HG03175 (cell line): ENCODE measurements at regions not wholly inside any gene's neighbourhood (a gene's known extent, or its start where the extent isn't known, plus 50 kb on each side); places are given as distances from the start of the nearest gene placed in this dataset.

Experiments
- ATAC-seq: cut with Tn5 transposase; IDR thresholded peaks from one replicate; pipeline ENCODE4 v1.9.1; 2021; ENCODE audit warnings: mild to moderate bottlenecking, moderate library complexity; ENCODE audit not compliant: unreplicated experiment

DNA sequence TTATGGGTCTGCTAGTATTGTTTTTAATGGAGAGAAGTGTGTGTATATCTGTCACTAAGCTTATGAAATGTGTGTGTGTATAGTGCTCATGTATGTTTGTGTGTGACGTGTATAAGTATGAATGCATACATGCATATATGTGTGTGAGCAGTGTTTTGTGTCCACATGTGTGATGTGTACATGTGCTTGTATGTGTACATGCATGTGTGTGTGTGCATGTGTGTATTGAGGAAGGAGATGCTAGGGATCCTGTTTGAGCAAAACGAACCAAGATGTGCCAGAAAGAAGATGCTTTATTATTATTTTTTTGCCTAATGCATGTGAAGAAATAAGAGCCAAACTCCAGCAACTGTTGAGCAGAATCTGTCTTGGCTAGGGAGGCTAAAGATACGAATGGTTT, 301.3 kb upstream of the SKOR2 start:
- ATAC-seq = no peak

DNA sequence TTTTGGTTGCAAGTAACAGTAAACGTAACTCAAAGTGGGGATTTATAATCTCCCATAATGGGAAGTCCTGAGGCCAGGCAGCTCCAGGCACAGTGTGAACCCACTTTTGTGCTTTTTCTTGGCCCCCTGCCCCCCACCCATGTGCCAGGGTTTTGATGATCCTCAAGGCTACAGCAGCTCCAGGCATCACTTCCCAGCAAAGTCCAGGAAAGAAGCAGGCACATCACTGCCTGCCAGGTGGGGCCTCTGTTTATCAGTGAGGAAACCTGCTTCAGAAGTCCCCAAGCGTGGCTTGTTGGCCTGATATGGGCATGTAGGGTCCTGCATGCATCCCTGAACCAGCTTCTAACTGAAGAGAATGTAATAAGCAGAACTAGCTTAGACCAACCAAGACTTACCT, 299.2 kb upstream of the SKOR2 start:
- no peak for ATAC-seq

DNA sequence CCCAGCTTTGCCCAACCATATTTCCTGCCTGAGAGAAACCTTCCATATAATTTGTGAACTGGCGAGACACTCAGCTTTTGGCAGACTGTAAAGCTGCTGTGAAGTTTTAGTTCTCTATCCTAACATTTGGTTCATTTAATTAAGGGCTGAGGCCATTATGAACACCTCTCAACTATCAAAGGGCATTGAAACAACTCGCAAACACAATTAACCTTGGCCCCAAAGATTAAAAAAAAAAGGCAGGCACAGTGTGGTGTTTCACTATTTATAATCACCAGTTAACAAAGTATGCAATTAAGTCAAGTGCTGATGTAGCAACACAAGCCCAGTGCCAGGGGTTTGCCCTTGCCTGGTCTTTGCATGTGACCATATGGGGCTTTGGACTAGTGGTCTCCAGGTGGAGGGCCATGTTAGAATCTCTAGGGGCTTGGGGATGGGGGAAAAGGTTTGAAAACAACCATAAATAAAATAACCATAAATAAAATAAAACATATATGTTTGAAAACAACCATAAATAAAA, 297.6 kb upstream of the SKOR2 start:
- ATAC-seq = no peak

DNA sequence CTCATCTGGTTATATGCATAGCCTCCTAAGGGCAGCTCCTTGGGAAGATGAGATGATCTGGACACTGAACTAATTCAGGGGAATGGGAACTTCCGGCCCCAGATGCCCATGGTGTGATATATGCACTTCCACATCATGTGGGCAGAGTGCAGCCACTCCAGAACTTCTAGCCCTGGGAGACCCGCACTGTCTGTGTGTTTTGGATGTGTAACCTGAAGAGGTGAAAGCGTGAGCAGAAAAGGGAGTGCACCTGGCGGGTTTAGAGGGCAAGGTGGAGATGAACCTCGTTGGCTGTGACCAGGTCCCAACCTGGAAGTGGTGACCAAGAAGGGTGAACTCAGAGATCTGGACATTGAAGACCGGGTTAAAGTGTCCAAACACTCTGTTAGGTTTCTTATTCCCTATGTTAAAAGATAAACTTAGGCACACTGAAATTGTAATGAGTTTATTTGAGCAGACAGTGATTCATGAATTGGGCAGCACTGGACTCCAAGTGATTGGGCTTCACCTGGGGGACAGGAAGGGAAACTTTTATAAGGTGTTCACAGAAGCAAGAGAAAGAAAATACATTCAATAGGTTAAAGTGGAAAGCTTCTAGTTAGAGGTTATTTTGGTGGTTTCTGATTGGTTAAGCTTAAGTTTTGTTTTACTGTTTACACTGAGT, 296.2 kb upstream of the SKOR2 start:
- ATAC-seq = no peak

DNA sequence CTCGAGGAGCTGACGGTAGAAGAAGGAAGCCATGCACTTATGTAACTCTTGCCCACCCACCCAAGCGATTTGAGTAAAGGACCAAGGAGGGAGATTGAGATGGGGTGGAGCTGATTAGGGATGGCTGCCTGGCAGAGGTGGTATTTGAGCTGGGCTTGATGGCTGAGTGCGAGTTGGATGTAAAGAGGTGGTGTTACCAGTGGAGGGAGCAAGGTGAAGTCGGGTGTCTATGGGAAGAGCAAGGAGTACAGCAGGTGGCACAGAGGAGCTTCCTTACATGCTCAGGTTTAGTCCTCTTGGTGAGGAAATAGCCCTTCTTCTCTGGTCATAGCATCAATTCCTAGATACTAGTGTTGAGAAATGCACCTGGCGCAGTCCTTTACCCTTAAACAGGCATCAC, 294.2 kb upstream of the SKOR2 start:
- ATAC-seq = no peak

DNA sequence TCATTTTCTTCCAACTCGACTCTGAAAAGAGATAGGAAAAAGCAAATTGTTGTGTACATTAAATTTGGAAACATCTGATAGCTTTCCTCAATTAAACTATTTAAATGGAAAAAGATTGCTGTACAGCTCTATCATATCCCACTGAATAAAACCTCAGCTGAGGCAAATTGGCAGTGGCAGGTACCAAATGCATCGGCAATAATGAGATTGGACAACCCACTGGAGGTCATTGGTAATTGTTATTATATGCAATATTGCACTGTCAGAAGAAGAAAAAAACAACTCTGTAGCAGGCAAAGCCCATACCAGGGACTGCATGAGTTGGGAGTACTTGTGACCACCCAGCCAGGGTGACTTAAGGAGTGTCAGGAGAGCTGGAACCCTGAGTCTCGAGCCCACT, 291.6 kb upstream of the SKOR2 start:
- ATAC-seq = no peak

DNA sequence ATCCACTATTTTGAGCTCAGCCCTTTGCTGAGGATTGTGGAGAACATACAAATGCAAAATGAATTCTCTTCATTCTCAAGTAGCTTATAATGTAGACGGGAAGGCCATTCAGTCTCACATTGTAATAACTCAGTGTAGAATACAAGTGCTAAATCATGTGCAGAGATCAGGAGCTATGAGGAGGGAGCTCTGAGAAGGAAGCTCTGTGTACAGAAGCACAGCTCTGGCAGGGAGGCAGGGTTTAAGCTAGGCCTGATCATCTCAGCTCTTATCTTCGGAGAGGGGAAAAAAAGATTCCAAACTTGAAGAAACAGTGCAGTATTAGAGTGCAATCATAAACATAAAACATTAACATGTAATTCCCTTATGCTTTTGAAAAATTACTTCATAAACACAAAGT, 291.1 kb upstream of the SKOR2 start:
- ATAC-seq = no peak

DNA sequence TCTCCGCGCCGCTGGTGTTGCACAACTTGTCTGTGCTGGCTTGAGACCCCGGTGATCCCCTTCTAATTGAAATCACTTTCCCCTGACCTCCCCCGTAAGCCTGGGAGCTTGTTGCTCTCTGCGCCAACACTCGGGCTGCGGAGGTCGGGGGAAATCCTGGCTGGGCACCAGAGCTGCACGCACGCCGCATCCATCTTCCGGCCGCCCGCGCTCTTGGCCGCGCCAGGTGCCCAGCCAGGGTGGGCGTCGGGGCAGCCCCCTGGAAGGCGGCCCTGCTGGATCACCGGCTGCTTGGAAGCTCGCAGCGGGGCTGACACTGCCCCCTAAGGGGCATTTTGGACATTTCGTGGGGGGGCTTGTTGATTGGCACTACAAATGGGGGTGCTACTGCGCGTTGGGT, 280.3 kb upstream of the SKOR2 start:
- no peak for ATAC-seq

DNA sequence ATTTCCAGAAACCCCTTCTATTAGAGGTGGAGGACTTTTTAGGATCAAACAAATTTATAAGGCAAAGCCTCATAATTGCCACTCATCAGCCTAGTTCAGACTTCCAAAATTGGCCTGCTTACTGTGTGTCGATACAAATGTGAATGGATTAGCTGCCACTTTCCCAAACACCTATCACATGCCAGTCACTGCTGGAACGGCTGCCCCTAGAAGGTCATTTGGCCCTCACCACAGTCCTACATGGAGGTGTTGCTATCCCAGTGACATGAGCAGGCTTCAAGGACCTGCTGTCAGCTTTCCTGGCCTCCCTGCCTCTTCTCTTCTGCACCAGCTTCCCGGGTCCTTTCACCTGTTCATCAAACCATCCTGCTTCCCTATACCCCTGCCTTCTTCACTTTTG, 279.2 kb upstream of the SKOR2 start:
- no peak for ATAC-seq

DNA sequence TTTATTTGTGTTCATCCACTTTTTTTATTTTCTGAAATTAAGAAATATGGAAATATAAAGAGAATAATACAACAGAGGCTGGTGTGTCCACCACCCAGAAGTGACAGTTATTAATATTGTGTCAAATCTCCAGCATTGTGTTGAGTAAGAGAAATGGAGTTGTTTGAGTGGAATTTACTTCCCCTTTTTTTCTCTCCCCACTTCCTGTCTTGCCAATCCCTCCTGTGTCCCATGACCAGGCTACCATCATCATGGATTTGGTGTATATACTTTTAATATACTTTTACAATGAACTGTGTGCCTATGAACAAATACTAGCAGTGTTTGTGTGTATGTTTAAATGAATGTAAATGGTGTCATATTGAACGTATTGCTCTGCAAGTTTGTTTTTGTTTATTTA, 276.9 kb upstream of the SKOR2 start:
- ATAC-seq = no peak

DNA sequence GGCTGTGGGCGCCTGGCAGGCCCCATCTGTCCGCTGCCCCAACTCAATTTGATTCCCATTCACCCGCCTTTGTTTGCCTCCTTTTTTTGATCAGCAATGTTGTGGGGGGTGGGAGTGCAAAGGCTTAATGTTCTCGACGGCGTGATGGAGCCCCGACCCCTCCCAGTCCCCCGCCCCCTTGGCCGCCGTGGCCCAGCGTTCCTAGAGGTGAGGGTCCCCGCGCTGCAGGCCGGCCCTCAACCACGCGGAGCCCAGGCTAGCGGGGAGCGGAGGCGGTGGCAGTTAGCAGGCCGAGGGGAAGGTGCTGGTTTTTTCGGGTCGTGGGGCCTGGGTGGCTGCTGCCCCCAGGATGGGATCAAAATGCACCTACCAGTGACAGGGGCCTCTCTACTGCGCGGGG, 274.7 kb upstream of the SKOR2 start:
- no peak for ATAC-seq

DNA sequence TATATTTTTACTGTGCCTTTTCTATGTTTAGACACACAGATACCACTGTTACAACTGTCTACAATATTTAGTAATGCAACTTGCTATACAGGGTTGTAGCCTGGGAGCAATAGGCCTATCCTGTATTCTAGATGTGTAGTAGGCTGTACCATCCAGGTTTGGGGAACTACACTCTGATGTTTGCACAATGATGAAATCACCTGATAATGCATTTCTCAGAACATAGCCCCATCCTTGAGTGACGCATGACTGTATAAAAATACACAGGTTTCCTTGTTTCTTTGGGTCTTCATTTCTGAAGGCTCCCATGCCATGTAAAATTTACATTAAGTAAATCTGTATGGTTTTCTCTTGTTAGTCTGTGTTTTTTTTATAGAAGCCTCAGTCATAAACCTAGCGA, 270.9 kb upstream of the SKOR2 start:
- ATAC-seq = no peak

DNA sequence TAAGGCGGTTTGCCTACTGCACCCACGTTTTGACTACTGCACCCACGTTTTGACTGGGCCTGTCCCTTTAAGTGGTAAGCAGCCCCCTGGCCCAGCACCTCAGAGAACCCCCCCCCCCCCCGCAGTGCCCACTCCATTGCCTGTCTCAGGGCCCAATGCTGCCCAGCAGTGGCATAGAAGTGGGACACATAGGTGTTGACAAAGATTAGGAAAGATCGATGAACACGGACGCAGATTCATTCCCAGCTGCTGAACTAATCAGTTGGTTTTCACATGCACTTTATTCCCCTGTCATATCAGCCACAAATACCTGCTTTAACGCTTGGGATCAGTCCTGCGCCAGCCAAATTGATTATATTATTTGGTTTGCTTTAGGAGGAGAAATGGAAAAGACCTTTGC, 268.8 kb upstream of the SKOR2 start:
- ATAC-seq = no peak

DNA sequence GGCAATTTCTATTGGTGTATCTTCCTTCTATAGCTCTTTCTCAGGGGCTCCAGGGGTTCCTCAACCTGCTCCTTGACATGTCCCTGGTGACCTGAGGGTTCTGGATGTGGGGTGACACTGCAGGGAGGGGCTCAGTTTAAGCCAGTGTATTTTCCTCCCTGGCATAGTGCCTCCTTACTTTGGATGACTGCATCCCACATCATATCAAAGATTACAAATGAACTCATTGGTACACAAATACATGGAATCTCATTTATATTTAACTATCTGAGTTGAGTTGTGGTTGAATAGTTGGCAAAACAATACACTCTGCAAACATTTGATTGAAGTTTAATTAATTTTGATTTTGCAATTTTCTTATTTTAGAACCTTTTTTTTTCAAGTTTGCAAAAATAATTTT, 268.2 kb upstream of the SKOR2 start:
- ATAC-seq = no peak

DNA sequence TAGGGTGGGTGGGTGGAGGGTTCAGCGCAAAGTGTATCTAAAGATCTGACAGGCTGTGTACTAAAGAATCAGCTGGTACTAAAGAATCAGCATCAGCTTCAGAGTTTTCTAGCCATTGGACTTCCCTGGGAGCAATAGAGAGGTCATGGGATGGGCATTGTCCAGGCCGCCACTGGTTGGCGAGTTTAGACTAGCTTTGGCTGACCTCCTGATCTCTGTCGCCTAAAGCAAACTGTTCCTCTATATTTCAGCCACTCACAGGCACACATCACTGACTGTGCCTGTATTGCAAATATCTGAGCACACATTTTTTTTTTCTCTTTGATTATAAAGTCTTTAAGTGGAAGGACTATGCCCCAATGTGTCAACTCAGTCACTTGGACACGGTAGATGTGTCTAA, 267.8 kb upstream of the SKOR2 start:
- ATAC-seq = no peak

DNA sequence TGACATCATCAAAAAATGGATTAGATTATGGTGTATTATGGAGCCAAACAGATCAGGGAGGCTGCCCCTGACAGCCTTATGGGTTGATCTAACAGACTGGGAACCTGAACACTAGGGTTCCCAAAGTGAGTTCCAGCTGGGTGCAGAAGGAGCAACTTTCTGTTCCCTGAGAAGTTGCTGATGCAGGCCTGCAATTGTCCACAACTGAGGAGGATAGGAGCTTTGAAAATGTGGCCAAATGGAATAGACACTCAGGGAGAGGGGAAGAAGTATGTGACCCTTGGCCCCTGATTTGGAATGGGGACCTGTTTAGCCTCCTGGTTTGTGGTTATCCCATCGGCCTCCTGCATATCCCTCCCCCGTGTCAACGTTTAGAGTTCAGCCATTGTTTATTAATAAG, 262.2 kb upstream of the SKOR2 start:
- ATAC-seq = no peak

DNA sequence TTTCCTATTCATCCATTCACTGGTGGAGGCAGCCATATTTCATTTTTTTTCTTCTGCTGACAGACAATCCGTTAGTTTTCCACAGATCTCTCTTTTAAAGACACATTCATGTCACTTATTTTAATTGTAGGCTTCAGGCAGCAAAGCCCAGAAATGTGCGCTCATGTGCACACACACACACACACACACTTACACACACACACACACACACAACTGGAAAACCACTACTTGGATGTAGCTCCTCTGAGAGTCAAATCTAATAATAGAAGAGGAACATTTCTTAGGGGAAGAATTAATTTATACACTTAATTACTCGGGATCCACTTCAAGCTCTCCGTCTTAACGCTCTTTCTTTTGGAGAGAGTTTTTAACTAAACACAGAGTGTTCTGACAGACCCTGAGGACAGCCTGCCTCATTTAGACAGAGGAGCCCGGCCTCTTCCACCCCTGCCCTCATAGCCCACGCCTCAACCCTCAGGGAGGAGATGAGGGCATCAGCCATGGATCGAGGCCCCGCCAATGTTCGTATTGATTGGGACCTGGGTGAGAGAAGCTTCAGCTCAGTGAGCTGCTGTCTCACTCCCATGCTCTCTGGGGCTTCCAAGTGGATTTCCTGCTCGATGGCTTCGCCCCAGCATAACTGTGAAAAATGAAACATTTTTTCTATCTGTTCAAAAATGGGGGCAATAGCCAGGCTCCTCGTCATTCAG, 261.4 kb upstream of the SKOR2 start:
- ATAC-seq = no peak

DNA sequence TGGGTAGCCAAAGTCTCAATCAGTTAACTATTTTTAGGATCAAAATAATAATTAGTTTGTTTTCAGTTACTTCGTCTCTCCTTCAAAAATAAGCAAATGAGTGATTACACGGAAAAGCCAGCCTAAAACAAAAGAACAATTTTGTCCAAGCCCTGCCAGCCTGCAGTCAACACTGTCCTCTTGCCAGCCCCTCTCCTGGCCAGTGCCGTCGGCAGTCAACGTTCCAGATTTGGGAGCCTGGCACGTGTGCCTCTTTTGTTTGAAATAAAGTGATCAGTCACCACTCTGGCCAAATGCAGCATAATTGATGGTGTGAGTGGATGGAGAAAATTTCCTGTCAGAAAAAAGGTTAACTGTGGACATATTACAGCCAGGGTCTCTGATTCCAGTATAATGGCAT, 260.6 kb upstream of the SKOR2 start:
- no peak for ATAC-seq

DNA sequence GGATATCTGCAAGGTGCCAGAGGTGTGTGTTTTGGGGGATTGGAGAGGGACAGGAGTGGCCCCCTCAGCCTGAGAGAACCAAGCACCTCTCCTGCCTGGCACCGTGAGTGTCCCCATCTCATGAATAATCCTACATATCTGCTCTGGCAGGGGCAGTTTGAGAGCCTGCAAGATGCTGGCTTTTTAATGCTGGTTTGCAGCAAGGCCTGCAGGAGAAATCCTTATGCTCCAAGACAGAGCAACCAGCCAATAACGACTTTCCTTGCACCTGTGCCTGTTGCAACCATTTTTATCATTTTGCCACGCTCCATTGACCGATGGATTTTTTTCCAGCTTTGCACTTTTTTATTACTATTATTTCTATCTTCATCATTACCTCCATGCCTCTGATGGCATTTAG, 259.4 kb upstream of the SKOR2 start:
- ATAC-seq = no peak

DNA sequence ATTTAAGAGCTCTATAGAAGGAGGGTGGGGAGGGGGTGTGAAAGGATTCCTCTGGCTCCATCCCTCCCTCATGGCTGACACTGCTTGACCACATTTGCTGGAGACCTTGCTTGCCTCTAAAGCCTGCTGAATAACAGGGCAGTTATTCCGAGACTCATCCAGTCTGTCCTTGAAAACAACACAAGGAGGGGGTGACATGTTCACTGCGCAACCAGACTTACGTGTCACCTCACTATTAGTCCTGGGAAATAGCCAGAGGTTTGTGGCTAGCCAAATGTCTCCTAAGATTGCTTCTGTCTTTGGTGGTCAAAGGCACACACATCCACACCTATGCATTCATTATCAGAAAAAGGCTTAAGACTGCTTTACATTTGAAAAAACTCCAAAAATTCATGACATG, 256.2 kb upstream of the SKOR2 start:
- ATAC-seq = no peak

DNA sequence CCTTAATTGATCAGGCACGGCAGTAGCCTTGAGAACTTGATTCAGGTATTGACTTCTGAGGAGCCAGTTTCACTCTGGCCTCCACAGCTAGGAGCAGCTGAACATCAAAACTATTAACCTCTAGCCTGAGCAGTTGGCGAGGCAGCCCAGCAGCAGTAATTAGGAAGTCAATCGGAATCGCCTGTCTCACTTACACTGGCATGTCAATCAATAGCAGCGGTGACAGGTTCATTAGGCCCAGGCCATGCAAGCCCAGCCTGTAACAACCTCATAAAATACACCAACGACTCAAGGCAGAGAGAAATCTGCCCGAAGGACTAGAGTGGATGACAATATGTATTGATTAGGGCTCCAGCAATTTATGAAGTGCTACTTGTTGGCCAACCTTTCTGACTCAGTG, 255.4 kb upstream of the SKOR2 start:
- ATAC-seq = no peak

DNA sequence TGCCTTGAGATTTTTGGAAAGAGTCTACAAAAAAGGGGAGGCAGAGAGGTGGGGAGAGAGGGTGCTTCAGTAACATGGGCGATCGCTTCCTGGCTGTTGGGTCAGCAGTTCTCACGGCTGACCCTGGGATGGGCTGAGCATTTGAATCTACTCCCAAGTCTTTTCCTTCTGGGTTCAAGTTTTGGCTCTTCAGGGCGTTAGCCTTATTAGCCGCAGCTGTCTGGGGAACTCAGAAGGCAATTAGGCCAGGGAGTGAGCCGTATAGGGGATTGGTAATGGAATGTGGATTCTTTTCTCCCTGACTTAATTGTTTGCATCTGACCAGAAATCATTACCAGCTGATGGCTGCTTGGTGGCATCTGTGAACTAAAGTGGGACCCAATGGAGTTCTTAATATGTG, 250.5 kb upstream of the SKOR2 start:
- no peak for ATAC-seq

DNA sequence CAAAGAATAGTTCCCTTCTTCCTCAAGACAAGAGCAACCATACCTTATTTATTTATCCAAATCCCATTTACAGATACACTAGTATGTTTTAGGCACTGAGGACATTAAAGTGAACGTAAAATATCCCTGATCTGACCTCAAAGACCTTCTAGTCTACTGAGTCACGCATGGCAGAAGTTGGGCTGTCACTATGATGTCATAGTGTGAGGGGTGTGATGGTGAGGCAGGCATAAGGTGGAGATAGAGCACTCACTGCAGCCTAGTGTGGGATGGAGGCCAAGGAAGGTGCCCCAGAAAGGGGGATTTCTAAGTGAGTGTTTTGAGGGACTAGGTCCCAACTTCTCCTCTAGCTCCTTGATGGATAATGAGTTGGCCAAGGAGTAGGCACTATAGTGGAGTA, 249.5 kb upstream of the SKOR2 start:
- no peak for ATAC-seq
